AG10803 (cell line): ENCODE measurements at regions not wholly inside any gene's neighbourhood (a gene's known extent, or its start where the extent isn't known, plus 50 kb on each side); places are given as distances from the start of the nearest gene placed in this dataset.

Experiments used
- DNase-seq: peaks from one replicate; pipeline ENCODE4 v3.0.0; 2010; ENCODE audit warnings: low read depth
- H3K4me3 ChIP-seq: 2 replicates; pipeline ENCODE4 v1.5.1; 2011; ENCODE audit warnings: mild to moderate bottlenecking, low read length, control low read depth
- CTCF ChIP-seq: conservative IDR thresholded peaks from 2 replicates; pipeline ENCODE4 v1.5.1; 2011; ENCODE audit warnings: mild to moderate bottlenecking, low read length, control low read depth, inconsistent platforms

DNA sequence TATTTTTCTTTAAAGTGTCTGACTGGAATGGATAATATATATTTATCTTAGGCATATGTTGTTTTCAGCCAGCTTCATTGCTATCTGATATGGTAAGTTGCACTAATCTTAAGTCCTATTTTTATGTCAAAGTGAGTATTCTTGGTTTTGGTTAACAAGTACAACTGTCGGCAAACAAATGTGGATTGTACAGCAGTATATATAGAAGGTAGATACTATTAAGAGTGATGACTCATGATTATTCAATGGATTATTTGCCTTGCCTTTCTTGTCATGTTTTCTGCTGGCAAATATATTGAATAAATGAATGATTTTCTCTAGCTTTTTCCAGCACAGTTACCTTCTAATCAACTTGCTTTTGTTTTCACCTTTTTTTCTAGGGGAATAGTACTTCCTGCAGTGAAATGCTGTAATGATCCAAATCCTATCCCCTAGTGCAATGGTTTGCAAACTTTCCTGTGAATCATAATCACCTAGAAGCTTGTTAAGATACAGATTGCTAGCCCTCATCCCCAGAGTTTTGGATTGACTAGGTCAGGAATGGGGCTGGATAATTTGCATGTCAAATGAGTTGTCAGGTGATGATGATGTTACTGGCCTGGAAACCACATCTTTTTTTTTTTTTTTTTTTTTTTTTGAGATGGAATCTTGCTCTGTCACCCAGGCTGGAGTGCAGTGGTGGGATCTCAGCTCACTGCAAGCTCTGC is 60.8 kb upstream of the ARRDC3 start:
- DNase-seq: no peak
- no peak for TF ChIP-seq CTCF
- no peak overlapping the region for H3K4me3 ChIP-seq

DNA sequence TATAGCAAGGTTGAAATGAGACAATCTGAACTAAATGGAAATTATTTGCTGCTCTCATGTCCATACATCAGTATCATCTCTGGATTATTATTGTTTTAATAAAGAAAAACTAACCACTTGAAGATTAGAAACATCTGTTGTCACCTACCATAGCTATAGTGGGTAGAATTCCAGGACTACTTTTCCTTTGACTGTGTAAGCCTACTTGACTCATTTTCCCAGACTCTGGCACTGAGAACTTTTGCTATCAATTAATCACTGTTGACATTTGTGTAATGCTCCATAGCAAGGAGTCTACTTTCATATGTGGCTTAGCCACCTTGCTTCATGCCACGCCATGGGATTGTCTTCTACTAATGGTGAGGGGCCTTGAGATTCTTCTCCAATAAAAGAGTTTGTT is 59.9 kb upstream of the ARRDC3 start:
- no peak overlapping the region for H3K4me3 ChIP-seq
- TF ChIP-seq CTCF: no peak
- peak; percentile 83 for DNase-seq

DNA sequence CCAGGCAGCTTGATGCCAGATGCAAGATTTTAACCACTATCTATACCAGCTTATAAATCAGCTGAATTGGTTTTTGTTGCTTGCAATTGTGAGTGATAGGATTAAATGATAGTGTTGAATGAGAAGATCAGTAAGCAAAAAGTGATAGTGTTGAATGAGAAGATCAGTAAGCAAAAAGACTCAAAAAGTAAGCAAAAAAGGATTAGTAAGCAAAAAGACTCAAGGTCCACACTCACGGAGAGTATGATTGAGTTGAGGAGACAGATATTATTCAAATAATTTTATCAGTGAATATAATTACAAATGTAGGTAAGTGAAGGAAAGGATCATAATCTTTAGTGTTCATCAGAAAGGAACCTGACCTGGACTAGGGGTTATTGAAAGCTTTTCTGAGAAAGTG is 58.0 kb upstream of the ARRDC3 start:
- no peak for TF ChIP-seq CTCF
- DNase-seq: no peak
- H3K4me3 ChIP-seq: no peak overlapping the region

GRCh38 chr5:91438871-91439270 is 55.8 kb upstream of the ARRDC3 start:
- TF ChIP-seq CTCF: no peak
- DNase-seq: no peak

GRCh38 chr5:91436241-91436640 is 53.1 kb upstream of the ARRDC3 start:
- no peak for TF ChIP-seq CTCF
- H3K4me3 ChIP-seq: no peak overlapping the region

More at GRCh38 chr5:91438871-91439270, 55.8 kb upstream of the ARRDC3 start:
- no peak overlapping the region for H3K4me3 ChIP-seq

DNA sequence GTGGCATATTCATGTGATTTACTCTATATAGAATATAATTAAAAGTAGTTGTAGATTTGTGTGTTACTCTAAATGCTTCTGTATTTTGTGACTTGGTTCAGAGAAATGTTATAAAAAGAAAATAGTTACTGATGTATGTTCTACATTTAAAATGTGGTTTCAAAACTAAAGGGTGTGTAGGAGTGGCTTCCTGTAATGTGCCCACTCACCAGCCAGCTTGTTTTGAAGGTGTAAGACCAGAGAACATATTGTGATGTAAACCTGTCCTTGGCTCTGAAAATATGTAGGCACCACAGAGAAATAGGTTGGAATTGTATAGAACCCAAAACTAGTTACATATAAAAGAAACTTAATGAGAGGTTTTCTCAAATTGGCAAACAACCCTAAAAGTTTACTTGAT is 51.2 kb upstream of the ARRDC3 start:
- DNase-seq: no peak
- TF ChIP-seq CTCF: no peak

More at GRCh38 chr5:91436241-91436640, 53.1 kb upstream of the ARRDC3 start:
- DNase-seq: no peak

DNA sequence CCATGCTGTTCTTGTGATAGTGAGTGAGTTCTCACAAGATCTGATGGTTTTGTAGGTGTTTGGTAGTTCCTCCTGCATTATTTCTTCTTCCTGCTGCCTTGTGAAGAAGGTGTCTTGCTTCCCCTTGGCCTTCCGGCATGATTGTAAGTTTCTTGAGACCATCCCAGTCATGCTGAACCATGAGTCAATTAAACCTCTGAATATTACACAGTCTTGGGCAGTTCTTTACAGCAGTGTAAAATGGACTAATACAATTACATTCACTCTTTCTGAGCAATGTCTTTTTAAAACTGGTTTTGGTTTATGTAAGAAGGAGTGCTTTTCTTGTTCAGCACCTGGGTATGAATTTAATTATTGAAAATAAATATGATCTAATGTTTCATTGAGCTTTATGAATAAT is 50.7 kb upstream of the ARRDC3 start:
- H3K4me3 ChIP-seq: no peak overlapping the region
- DNase-seq: no peak
- TF ChIP-seq CTCF: no peak

More for the DNA sequence above, 51.2 kb upstream of the ARRDC3 start:
- H3K4me3 ChIP-seq: no peak overlapping the region
